GM13976 (cell line): ENCODE measurements at regions not wholly inside any gene's neighbourhood (a gene's known extent, or its start where the extent isn't known, plus 50 kb on each side); places are given as distances from the start of the nearest gene placed in this dataset.

Experiments
- DNase-seq: peaks from one replicate; pipeline ENCODE4 v3.0.0; 2012; ENCODE audit warnings: low spot score
- CTCF ChIP-seq: IDR thresholded peaks from 2 replicates; pipeline ENCODE4 v1.5.1; 2012; ENCODE audit warnings: borderline replicate concordance, mild to moderate bottlenecking; ENCODE audit not compliant: insufficient read depth; ENCODE audit errors: extremely low read depth, missing control alignments, control extremely low read depth
- in situ Hi-C: fragments of 300-500 bp; cut with MboI; formaldehyde crosslinking; loops from one replicate; pipeline ENCODE4 v1.12.0; 2022; ENCODE audit warnings: low sequenced_read_pairs, mixed read lengths, inconsistent platforms; ENCODE audit not compliant: unreplicated experiment

- DNase-seq = no peak
- no peak for TF ChIP-seq CTCF
- in situ Hi-C loops = no loop called here
These were observed 283.6 kb upstream of the RARB start for GRCh38 chr3:25144430-25144829.

GRCh38 chr3:25145176-25145575 is 282.9 kb upstream of the RARB start:
- DNase-seq = no peak
- in situ Hi-C loops = no loop called here
- TF ChIP-seq CTCF = no peak

GRCh38 chr3:25150199-25150598 is 277.9 kb upstream of the RARB start:
- in situ Hi-C loops = no loop called here
- no peak for DNase-seq
- no peak for TF ChIP-seq CTCF

GRCh38 chr3:25151281-25151902 is 276.7 kb upstream of the RARB start:
- in situ Hi-C loops = no loop called here
- DNase-seq = no peak
- TF ChIP-seq CTCF = no peak

GRCh38 chr3:25151903-25152295 is 276.2 kb upstream of the RARB start:
- DNase-seq = no peak
- in situ Hi-C loops = no loop called here
- no peak for TF ChIP-seq CTCF

GRCh38 chr3:25153136-25153535 is 274.9 kb upstream of the RARB start:
- in situ Hi-C loops = no loop called here
- no peak for DNase-seq
- TF ChIP-seq CTCF = no peak
